Karpas-422 (cell line): ENCODE measurements at regions not wholly inside any gene's neighbourhood (a gene's known extent, or its start where the extent isn't known, plus 50 kb on each side); places are given as distances from the start of the nearest gene placed in this dataset.

ENCODE experiments used
- DNase-seq: peaks from one replicate; pipeline ENCODE4 v3.0.0-alpha.2; 2015
- H2AFZ ChIP-seq: fragments of 200-600 bp; sonication (generic); 2 replicates; pipeline ENCODE4 v1.6.1; 2014; ENCODE audit warnings: antibody characterized with exemption, low read length, mixed read lengths
- H3K27ac ChIP-seq: fragments of 200-600 bp; sonication (generic); 2 replicates; pipeline ENCODE4 v1.5.1; 2014; ENCODE audit warnings: mild to moderate bottlenecking, low read length, moderate library complexity
- H3K27me3 ChIP-seq: fragments of 200-600 bp; sonication (generic); 2 replicates; pipeline ENCODE4 v1.6.1; 2014; ENCODE audit warnings: low read length, mixed read lengths
- H3K36me3 ChIP-seq: fragments of 200-600 bp; sonication (generic); 2 replicates; pipeline ENCODE4 v1.6.1; 2014; ENCODE audit warnings: low read length, mixed read lengths; ENCODE audit not compliant: insufficient read depth
- H3K4me1 ChIP-seq: fragments of 200-600 bp; sonication (generic); 2 replicates; pipeline ENCODE4 v1.6.1; 2014; ENCODE audit warnings: mild to moderate bottlenecking, low read length, mixed read lengths
- H3K4me2 ChIP-seq: fragments of 200-600 bp; sonication (generic); 2 replicates; pipeline ENCODE4 v1.6.1; 2014; ENCODE audit warnings: low read length, low read depth, mild to moderate bottlenecking; ENCODE audit not compliant: poor library complexity, severe bottlenecking
- H3K4me3 ChIP-seq: fragments of 200-600 bp; sonication (generic); 2 replicates; pipeline ENCODE4 v1.5.1; 2014; ENCODE audit warnings: mild to moderate bottlenecking, antibody characterized with exemption, low read length, mixed read lengths
- H3K79me2 ChIP-seq: fragments of 200-600 bp; sonication (generic); 2 replicates; pipeline ENCODE4 v1.6.1; 2014; ENCODE audit warnings: mild to moderate bottlenecking, low read length, mixed read lengths
- H3K9ac ChIP-seq: fragments of 200-600 bp; sonication (generic); 2 replicates; pipeline ENCODE4 v1.6.0; 2014; ENCODE audit warnings: low read length
- H3K9me2 ChIP-seq: fragments of 200-600 bp; sonication (generic), shearing (Covaris generic); replicated peaks from 2 replicates; pipeline ENCODE4 v1.6.0; 2014; ENCODE audit warnings: mild to moderate bottlenecking, low read length, moderate library complexity; ENCODE audit not compliant: insufficient read depth
- H3K9me3 ChIP-seq: fragments of 300-700, 200-600 bp; sonication (generic); 2 replicates; pipeline ENCODE4 v1.6.1; 2014; ENCODE audit warnings: low read length, mixed read lengths
- H4K20me1 ChIP-seq: fragments of 200-600 bp; sonication (generic); 2 replicates; pipeline ENCODE4 v1.6.1; 2014; ENCODE audit warnings: mild to moderate bottlenecking, antibody characterized with exemption, low read length, low read depth; ENCODE audit not compliant: insufficient read depth

DNA sequence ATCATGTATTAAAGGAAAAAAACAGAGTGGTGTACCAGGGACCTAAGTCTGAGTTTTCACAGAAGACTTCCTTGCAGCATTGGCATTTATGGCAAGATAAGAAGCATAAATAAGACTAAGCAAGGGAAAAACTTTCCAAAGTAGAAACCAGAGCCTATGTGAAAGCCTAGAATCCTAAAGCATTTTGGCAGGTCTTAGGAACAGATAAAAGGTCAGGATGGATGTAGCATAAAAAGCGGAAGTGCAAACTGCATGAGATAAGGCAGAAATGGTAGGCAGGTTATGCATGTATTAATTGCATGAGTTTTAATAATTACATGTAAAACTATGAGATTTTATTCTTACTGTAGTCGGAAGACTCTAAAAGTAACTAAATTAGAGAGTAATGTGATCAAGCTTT, 596.5 kb downstream of the SUCLG1 start:
- no peak overlapping the region for H3K4me2 ChIP-seq
- no peak overlapping the region for H3K27ac ChIP-seq
- no peak overlapping the region for H3K4me3 ChIP-seq
- H3K79me2 ChIP-seq, result no peaks in the 10 kb centered on the region
- H3K9me2 ChIP-seq, result 0 out of 2 replicates have a peak, but pooled peaks cover 4% of the 10 kb centered on the region
- H3K4me1 ChIP-seq, result no peaks in the 10 kb centered on the region
- no peaks in the 10 kb centered on the region for H3K27me3 ChIP-seq
- H3K9ac ChIP-seq, result no peak overlapping the region
- no peak overlapping the region for H2AFZ ChIP-seq
- H3K9me3 ChIP-seq, result peaks cover 5% of the 10 kb centered on the region
- DNase-seq, result no peak
- H4K20me1 ChIP-seq, result no peaks in the 10 kb centered on the region
- no peaks in the 10 kb centered on the region for H3K36me3 ChIP-seq

DNA sequence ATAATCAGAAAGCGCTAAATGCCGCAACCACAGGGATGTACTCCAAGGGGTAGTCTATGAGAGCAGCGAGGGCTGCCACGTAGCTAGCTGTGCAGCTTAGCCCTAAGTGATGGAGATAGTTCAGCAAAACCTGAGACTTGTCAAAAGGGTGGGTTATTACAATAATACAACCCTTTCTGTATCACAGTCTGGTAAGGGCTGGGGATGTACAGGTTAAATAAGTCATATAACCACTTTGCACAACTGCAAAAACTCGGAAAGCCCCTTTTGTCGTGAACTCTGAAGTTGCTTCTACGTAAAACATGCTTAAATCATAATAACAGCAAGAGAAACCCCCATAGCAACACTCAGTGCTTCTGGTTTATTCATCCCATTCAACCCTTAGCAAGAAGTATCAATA, 598.8 kb downstream of the SUCLG1 start:
- DNase-seq, result no peak
- Histone ChIP-seq H3K79me2 (no peaks in the 10 kb centered on the region), H3K36me3 (no peaks in the 10 kb centered on the region), H3K4me3 (no peak overlapping the region), H3K9me2 (0 out of 2 replicates have a peak, but pooled peaks cover 4% of the 10 kb centered on the region), H3K9me3 (peaks cover 9% of the 10 kb centered on the region), H2AFZ (no peak overlapping the region), H3K4me1 (no peaks in the 10 kb centered on the region), H3K27me3 (no peaks in the 10 kb centered on the region), H3K4me2 (no peak overlapping the region), H3K27ac (no peak overlapping the region), H4K20me1 (no peaks in the 10 kb centered on the region), H3K9ac (no peak overlapping the region)

DNA sequence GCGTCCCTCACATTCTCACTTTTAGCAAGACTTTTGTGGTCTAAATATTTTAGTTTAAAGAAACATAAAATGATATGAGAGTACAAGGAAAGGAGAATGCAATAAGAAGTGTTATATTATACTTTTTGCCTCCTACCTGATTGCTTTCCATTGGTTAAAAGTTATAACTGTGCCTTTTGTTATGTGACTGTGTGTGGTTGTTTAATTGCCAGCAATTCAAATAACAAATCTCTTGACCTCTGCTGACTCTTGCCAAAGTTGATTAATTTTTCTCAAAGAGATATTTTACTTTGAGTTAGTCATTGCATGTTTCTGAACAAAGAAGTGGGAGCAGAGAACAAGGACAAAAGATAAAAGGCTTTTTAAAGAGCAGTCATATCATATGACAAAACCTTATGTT, 599.5 kb downstream of the SUCLG1 start:
- Histone ChIP-seq H3K4me1 (no peaks in the 10 kb centered on the region), H3K9ac (no peak overlapping the region), H2AFZ (no peak overlapping the region), H3K4me2 (no peak overlapping the region), H3K9me3 (peaks cover 12% of the 10 kb centered on the region), H3K9me2 (0 out of 2 replicates have a peak, but pooled peaks cover 2% of the 10 kb centered on the region), H3K79me2 (no peaks in the 10 kb centered on the region), H3K36me3 (no peaks in the 10 kb centered on the region), H4K20me1 (no peaks in the 10 kb centered on the region), H3K4me3 (no peak overlapping the region), H3K27me3 (no peaks in the 10 kb centered on the region), H3K27ac (no peak overlapping the region)
- DNase-seq, result no peak

DNA sequence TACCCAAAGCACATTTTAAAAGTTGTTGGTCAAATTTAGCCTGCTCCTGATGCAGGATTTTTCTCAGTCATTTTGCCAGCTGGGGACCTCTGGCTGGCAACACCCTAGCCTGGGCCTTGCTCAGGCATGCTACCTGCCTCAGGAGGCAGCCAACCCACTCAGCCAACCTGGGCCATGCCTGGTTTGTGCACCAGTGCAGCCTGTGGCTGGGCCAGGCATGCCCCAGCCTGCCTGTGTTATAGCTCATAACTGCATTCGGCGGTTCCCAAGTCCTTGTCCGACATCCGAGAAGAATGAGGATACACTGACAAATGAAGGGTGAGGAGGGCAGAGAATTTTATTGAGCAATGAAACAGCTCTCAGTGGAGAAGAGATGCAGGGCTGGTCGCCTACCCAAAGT, 608.0 kb downstream of the SUCLG1 start:
- Histone ChIP-seq H3K27ac (no peak overlapping the region), H3K9me2 (no peaks in the 10 kb centered on the region), H2AFZ (no peak overlapping the region), H3K4me3 (no peak overlapping the region), H3K27me3 (no peaks in the 10 kb centered on the region), H3K9me3 (peaks cover 33% of the 10 kb centered on the region), H3K36me3 (no peaks in the 10 kb centered on the region), H3K9ac (no peak overlapping the region), H3K79me2 (no peaks in the 10 kb centered on the region), H3K4me2 (no peak overlapping the region), H4K20me1 (no peaks in the 10 kb centered on the region), H3K4me1 (no peaks in the 10 kb centered on the region)
- no peak for DNase-seq

DNA sequence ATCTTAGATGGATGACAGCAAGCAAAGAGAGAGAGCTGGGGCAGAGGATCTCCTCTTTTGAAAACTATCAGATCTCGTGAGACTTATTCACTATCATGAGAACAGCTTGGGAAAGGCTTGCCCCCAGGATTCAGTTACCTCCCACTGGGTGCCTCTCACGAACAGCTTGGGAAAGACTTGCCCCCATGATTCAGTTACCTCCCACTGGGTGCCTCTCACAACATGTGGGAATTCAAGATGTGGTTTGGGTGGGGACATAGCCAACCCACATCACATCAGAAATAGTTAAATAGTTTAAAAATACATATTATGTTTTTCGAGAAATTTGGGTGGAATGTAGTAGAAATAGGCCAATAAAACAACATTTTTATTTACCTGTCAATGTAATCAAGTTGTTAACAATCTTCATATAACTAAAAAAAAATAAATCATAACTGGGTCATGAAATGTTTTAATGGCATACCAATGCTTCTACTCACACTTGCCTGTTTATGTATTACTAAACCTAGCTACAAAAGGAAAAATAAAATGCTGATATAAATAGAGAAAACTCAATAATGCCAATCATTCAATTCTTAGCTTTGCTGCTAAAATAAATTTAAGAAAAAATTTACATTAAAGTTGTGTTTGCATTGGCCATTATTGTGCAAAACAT, 608.9 kb downstream of the SUCLG1 start:
- Histone ChIP-seq H3K9me3 (peaks cover 29% of the 10 kb centered on the region), H3K79me2 (no peaks in the 10 kb centered on the region), H3K27me3 (no peaks in the 10 kb centered on the region), H3K9me2 (no peaks in the 10 kb centered on the region), H3K9ac (no peak overlapping the region), H2AFZ (no peak overlapping the region), H3K36me3 (no peaks in the 10 kb centered on the region), H3K4me2 (no peak overlapping the region), H4K20me1 (no peaks in the 10 kb centered on the region), H3K27ac (no peak overlapping the region), H3K4me3 (0 out of 2 replicates have a peak overlapping the region, but pooled peaks have one; percentile 20), H3K4me1 (no peaks in the 10 kb centered on the region)
- no peak for DNase-seq

DNA sequence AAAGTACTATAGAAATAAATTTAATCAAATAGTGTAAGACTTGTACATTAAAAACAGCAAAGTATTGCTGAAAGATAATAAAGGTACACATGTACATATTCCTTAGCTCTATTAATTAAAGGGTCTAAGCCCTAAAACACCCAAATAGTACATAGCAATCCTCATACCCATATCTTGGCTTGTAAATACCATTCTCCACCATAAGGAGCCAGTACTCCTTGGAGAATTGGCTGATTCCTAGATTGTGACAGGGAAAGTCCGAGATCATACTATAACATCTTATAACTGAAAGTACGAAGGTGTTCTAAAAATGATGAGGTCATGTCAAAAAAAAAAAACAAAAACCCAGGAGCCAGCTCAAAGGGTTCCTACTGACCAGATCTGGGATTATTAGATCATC, 614.6 kb downstream of the SUCLG1 start:
- no peaks in the 10 kb centered on the region for H3K27me3 ChIP-seq
- no peak overlapping the region for H3K4me2 ChIP-seq
- H3K4me3 ChIP-seq, result no peak overlapping the region
- peaks cover 16% of the 10 kb centered on the region; the same call in 1 of the 2 replicates for H3K9me3 ChIP-seq
- H3K79me2 ChIP-seq, result no peaks in the 10 kb centered on the region
- H3K9ac ChIP-seq, result no peak overlapping the region
- H2AFZ ChIP-seq, result no peak overlapping the region
- H3K27ac ChIP-seq, result no peak overlapping the region
- no peak for DNase-seq
- no peaks in the 10 kb centered on the region for H3K36me3 ChIP-seq
- H3K9me2 ChIP-seq, result no peaks in the 10 kb centered on the region
- no peaks in the 10 kb centered on the region for H3K4me1 ChIP-seq
- H4K20me1 ChIP-seq, result no peaks in the 10 kb centered on the region

DNA sequence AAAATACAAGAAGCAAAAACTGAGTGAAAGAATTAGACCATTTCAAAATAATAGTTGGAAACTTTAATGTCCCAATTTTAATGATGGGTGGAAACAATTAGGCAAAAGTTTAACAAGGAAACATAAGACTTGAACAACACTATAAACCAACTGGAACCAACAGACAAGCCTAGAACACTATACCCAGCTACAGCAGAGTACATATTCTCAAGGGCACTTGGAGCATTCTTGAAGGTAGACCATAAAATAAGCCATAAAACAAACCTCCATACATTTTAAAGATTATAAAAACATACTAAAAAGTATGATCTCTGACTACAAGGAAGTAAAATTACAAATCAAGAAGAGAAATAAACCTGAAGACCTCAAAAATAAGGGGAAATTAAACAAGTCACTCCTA, 616.7 kb downstream of the SUCLG1 start:
- Histone ChIP-seq H3K4me3 (no peak overlapping the region), H4K20me1 (no peaks in the 10 kb centered on the region), H3K4me2 (no peak overlapping the region), H3K4me1 (no peaks in the 10 kb centered on the region), H2AFZ (no peak overlapping the region), H3K27ac (no peak overlapping the region), H3K36me3 (no peaks in the 10 kb centered on the region), H3K9ac (no peak overlapping the region), H3K79me2 (no peaks in the 10 kb centered on the region), H3K27me3 (no peaks in the 10 kb centered on the region), H3K9me3 (peaks cover 24% of the 10 kb centered on the region; the same call in 1 of the 2 replicates), H3K9me2 (no peaks in the 10 kb centered on the region)
- DNase-seq, result no peak

DNA sequence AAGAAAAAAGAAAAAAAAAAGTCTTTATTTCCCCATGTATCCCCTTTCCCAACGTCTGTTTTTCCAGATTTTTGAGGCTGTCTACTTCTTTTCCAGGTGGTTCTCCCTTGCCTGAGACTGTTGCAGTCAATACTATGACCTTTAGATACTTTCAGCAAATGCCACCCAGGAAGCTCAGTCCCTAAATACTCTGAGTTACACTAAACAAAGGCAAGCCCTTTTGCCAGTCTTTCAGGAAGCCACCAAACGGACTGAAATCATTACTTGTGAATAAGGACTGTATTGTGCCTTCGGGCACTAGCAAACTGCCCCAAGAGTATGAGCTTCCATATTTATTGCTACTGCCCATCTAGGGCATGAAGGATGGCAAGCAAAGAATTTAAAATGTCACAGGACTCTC, 621.3 kb downstream of the SUCLG1 start:
- Histone ChIP-seq H3K27ac (no peak overlapping the region), H3K36me3 (no peaks in the 10 kb centered on the region), H4K20me1 (no peaks in the 10 kb centered on the region), H3K4me3 (no peak overlapping the region), H3K27me3 (no peaks in the 10 kb centered on the region), H2AFZ (no peak overlapping the region), H3K4me2 (no peak overlapping the region), H3K79me2 (no peaks in the 10 kb centered on the region), H3K9me2 (no peaks in the 10 kb centered on the region), H3K9ac (no peak overlapping the region), H3K9me3 (peaks cover 21% of the 10 kb centered on the region), H3K4me1 (no peaks in the 10 kb centered on the region)
- DNase-seq, result no peak
